CD1c-positive myeloid dendritic cell (primary cell): ENCODE measurements at regions not wholly inside any gene's neighbourhood (a gene's known extent, or its start where the extent isn't known, plus 50 kb on each side); places are given as distances from the start of the nearest gene placed in this dataset.
A peak's percentile ranks its signal among the peaks of the same experiment; 100 is the strongest.
"Not testable (repeated sequence)": the region's sequence is repeated elsewhere in the genome, so short reads cannot be mapped to it uniquely, and the experiment has no call there.

Source experiments
- DNase-seq: peaks from one replicate; pipeline ENCODE4 v3.0.0-alpha.2; 2016; ENCODE audit errors: extremely low spot score

- DNase-seq = no peak
These were observed 96.9 kb upstream of the RMP24 start for GRCh38 chr18:35875566-35875965.

GRCh38 chr18:35876243-35876642 is 96.2 kb upstream of the RMP24 start:
- no peak for DNase-seq

- DNase-seq = no peak
These were observed 91.6 kb upstream of the RMP24 start for GRCh38 chr18:35880788-35881455.

- DNase-seq = no peak
These were observed 84.2 kb upstream of the RMP24 start for GRCh38 chr18:35888329-35888728.

- no peak for DNase-seq
These were observed 82.8 kb upstream of the RMP24 start for GRCh38 chr18:35889677-35890076.

- no peak for DNase-seq
These were observed 82.2 kb upstream of the RMP24 start for GRCh38 chr18:35890323-35890722.

- DNase-seq = no peak
These were observed 80.4 kb upstream of the RMP24 start for GRCh38 chr18:35892118-35892517.

- not testable (repeated sequence) for DNase-seq
These were observed 75.0 kb upstream of the RMP24 start for GRCh38 chr18:35897481-35897880.

- DNase-seq = no peak
These were observed 68.0 kb upstream of the RMP24 start for GRCh38 chr18:35904389-35905037.

- no peak for DNase-seq
These were observed 67.0 kb upstream of the RMP24 start for GRCh38 chr18:35905436-35905835.

GRCh38 chr18:35906291-35906690 is 66.2 kb upstream of the RMP24 start:
- not testable (repeated sequence) for DNase-seq

GRCh38 chr18:35910327-35910726 is 62.2 kb upstream of the RMP24 start:
- no peak for DNase-seq

GRCh38 chr18:35912332-35912731 is 60.1 kb upstream of the RMP24 start:
- DNase-seq = peak; percentile 8

GRCh38 chr18:35915056-35915455 is 57.4 kb upstream of the RMP24 start:
- DNase-seq = no peak

- no peak for DNase-seq
These were observed 55.4 kb upstream of the RMP24 start for GRCh38 chr18:35917043-35917442.

GRCh38 chr18:35918564-35918963 is 53.9 kb upstream of the RMP24 start:
- no peak for DNase-seq

GRCh38 chr18:35919179-35919578 is 53.3 kb upstream of the RMP24 start:
- no peak for DNase-seq

GRCh38 chr18:35920623-35921022 is 51.9 kb upstream of the RMP24 start:
- DNase-seq = no peak
